ENCODE measurements at regions not wholly inside any gene's neighbourhood (a gene's known extent, or its start where the extent isn't known, plus 50 kb on each side); places are given as distances from the start of the nearest gene placed in this dataset.
"Not testable (repeated sequence)": the region's sequence is repeated elsewhere in the genome, so short reads cannot be mapped to it uniquely, and the experiment has no call there.

DNA sequence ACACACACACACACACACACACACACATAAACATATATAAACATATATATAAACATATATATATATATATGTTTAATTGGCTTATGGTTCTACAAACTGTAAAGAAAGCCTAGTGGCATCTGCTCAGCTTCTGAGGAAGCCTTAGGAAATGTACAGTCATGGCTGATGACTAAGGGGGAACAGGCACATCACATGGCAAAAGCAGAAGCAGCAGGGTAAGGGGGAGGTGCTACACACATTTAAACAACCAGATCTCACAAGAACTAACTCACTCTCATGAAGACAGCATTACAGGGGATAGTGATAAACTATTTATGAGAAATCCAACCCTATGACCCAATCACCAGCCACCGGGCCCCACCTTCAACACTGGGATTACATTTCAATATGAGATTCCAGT, 922.9 kb downstream of the SI start:
- no peak for DNase-seq

DNA sequence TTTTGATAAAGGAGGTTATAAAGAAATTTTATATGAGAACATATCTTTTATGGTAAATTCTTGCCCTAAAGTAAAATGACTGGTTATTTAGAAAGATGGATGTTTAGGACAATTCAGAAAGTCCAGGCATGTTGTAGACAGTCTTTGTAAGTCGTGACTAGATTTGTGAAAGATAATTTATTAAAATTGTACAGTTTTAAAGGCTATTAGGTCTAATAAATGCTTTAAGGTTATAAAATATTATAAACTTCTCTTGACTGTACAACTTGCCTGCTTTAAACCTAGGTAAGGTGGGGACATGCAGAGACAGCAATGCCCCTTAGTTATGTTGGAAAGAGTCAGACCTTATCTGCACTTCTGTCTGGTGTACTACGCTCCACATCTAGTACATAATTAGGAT, 933.5 kb downstream of the SI start:
- DNase-seq: no peak

DNA sequence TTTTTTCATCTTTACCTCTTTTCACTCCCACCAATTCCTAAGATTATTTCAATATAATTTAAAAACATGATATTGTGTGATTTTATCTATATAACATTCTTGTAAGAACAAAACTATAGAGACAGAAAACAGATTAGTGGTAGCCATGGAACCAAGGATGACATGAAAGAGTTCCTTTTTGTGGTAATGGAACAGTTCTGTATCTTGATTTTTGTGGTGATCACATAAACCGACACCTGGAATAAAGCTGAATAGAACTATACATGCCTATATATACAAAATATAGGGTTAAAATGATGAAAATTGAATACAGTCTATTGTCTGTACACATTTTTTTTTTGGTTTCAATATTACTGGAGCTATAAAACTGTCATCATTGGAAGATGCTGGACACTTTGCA, 945.4 kb downstream of the SI start:
- no peak for DNase-seq

DNA sequence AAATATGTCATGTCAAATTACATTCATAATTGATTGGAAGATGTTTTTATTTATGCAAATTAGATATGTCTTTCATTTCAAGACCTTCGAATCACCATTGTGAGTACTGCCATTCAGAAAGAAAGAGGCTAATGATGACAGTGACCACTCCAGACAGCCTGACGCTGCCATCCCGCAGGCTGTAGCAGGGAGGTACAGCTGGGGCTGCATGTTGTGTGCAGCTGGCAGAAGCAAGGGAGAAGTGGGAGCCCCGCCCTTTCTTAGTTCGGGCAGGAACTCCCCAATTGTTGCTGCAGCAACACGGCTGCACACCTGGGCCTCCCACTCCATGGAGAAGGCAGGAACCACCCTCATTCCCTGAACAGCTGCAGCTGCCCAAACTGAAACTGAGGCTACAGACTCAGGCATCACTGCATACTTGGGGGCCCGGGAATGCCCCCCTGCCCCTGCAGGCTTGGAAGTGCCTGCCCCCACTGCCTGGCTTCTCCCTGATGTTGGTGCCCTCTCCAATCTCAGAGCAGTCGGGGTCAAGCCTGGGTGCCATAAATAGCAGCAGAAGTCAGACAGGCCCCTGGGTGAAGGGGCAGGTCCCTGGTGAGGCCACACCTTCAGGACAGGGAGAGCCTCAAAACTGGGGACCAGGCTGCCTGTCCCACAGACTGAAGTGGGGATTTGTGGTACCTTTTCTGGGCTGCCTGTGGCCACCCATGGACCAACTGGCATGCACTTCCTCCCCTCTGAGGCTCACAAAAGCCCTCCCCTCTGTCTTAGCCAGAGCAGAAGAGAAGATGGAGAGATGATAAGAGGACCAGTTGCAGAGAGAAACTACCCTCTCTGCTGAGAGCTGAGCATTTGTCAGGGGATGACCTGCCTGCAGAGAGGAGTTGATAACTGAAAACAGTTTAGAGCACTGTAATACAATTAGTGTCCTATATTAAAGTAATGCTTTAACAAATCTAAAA, 964.6 kb downstream of the SI start:
- DNase-seq: no peak

DNA sequence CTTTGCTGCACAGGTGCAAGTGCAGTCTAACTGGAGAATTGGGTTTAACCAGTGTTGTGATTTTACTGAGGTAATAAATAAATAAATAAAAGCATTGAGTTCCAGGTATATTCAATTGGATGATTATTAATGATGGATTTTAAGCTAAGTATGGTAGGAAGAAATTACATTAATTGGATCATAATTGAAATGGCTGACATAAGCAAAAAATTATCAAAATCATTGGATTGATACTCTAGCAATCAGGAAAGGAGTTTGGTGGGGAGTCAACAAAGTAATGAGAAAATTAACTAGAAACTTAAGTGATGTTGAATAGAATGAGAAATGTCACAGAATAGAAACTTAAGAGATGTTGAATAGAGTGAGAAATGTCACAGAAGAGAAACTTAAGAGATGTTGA, 981.9 kb downstream of the SI start:
- no peak for DNase-seq

- no peak for DNase-seq
These were observed 982.3 kb downstream of the SI start for GRCh38 chr3:164095949-164096348.

GRCh38 chr3:164095279-164095678, 983.0 kb downstream of the SI start:
- DNase-seq: no peak

GRCh38 chr3:164094546-164094945, 983.8 kb downstream of the SI start:
- DNase-seq: no peak

GRCh38 chr3:164080208-164080607, 998.1 kb downstream of the SI start:
- no peak for DNase-seq

DNA sequence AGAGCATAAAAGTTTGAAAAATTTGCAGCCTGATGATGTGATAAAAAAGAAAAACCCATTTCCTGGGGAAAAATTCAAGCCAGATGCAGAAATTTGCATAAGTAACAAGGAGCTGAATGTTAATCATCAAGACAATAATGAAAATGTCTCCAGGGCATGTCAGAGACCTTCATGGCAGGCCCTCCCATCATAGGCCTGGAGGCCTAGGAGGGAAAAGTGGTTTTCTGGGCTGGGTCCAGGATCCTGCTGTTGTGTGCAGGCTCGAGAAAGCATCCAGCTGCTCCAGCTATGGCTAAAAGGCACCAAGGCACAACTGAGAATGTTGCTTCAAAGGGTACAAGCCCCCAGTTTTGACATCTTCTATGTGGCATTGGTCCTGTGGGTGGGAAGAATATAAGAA, 1014.0 kb downstream of the SI start:
- no peak for DNase-seq

GRCh38 chr3:164060923-164061322, 1017.4 kb downstream of the SI start:
- no peak for DNase-seq

- no peak for DNase-seq
These were observed 1028.4 kb downstream of the SI start for GRCh38 chr3:164049847-164050246.

DNA sequence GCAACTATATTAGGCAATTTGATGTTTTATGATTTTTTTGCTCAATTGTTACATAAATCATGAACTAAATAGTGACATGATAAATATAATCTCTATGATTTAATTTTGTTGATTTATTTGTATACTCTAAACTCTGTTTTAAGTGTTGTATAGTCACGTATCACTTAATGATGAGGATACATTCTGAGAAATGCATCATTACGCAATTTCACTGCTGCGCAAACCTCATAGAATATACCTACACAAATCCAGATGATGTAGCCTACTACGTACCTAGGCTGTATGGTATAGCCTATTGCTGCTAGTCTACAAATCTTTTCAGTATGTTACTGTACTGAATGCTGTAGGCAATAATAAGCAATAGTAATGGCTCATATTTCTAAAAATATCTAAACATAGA, 1029.8 kb downstream of the SI start:
- DNase-seq: no peak

DNA sequence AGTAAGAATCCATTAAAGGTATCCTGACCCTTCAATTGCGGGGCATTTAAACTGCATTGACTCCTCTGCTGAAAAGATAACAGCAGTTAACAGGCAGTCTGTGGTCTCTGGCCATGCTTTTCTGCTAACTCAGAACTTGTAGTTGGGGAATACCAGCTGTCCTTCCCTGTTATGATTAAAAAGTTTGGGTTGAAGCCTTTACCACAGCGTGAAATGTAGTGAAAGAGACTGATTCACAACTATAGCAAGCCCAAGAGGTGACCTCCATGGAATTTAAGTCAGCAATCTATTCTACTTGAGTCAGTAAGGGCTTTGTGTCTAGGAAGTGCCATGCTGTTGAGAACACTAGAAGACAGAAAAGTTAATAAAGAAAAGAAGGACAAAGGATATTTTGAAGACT, 1037.3 kb downstream of the SI start:
- no peak for DNase-seq

DNA sequence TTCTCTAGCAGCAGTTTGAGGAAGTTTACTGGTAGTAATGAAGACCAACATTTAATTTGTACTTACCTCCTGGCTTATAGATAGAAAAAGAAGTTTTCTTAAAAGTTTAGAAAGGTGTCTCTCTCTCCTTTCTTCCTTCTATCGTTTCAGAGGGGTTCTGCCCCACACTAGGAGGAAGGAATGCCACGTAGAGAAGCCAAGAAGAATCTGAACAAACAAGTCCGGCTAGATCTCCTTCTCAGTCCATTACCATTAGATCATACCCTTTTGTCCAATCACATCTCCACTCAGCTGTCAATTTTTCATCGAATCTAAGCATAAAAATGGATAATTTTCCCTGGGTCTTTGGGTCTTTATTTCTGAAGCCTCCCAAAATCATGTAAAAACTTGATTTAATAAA, 1048.1 kb downstream of the SI start:
- no peak for DNase-seq

DNA sequence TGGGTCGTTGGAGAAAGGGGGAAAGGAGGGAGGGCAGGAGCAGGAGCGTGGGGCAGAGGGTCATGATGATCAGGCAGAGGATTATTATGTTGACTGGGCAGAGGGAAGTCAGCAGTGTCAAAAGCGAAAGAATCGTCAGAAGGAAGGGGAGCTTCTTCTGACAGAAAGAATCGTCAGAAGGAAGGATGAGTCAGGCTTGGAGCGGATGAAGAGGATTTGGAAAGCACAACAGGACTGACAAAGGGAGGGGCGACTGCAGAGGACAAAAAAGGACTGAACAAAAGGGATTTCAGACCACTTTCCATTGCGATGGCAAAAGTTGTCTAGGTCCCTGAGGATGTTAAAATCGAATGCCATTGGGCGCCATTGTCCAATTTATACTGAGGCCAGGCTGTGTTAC, 1053.5 kb downstream of the SI start:
- no peak for DNase-seq

- DNase-seq: no peak
These were observed 1054.8 kb downstream of the SI start for GRCh38 chr3:164023480-164023879.

GRCh38 chr3:164018500-164018899, 1059.8 kb downstream of the SI start:
- no peak for DNase-seq

- DNase-seq: no peak
These were observed 1070.5 kb downstream of the SI start for GRCh38 chr3:164007765-164008164.

DNA sequence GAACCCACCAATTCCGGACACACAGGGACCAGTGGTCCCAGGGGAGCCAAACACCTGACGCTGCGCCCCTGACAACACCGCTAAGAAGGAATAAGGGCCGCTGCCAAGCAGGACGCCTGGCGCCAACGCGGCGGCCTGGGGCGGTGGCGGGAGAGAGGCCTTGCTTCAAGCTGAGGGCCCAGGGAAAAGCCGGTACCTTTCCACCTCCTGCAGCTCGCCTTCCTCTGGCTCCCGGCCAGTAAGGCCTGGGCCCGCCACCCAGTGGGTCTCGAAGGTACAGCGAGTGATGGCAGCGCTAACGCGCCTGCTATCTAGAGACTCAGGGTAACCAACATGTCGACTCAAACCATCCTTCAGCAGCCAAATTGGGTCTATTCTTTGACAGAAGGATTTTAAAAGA, 1074.1 kb downstream of the SI start:
- no peak for DNase-seq

DNA sequence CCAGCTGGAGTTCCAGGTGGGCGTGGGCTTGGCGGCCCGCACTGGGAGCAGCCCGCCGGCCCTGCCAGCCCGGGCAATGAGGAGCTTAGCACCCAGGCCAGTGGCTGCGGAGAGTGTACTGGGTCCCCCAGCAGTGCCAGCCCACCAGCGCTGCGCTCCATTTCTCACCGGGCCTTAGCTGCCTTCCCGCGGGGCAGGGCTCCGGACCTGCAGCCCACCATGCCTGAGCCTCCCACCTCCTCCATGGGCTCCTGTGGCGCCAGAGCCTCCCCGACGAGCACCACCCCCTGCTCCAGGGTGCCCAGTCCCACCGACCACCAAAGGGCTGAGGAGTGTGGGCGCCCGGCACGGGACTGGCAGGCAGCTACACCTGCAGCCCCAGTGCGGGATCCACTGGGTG, 1075.3 kb downstream of the SI start:
- DNase-seq: not testable (repeated sequence)

- no peak for DNase-seq
These were observed 1094.4 kb downstream of the SI start for GRCh38 chr3:163983940-163984339.

- DNase-seq: no peak
These were observed 1106.4 kb downstream of the SI start for GRCh38 chr3:163971861-163972260.

GRCh38 chr3:163957072-163957471, 1121.2 kb downstream of the SI start:
- no peak for DNase-seq

All from amygdala (tissue), 56 donors.